Gastroesophageal sphincter (tissue), 4 donors: ENCODE measurements at regions not wholly inside any gene's neighbourhood (a gene's known extent, or its start where the extent isn't known, plus 50 kb on each side); places are given as distances from the start of the nearest gene placed in this dataset.

Experiments used
- ATAC-seq: fragments of 150-250 bp; one replicate; pipeline ENCODE4 v1.9.1; 2016; ENCODE audit warnings: mild to moderate bottlenecking, moderate library complexity
- H3K27ac ChIP-seq, 4 donors: fragments of 200-600 bp; sonication (generic) in 3 of 4; 1 replicate in 3 of 4; 2 replicates in 1 of 4; pipeline ENCODE4 v1.5.1; 2016 to 2019
- H3K27me3 ChIP-seq: fragments of 200-600 bp; sonication (generic); one replicate; pipeline ENCODE4 v1.5.1; 2019
- H3K36me3 ChIP-seq, 2 donors: fragments of 200-600 bp; sonication (generic); one replicate each; pipeline ENCODE4 v1.5.1; 2019; ENCODE audit warnings: control low read depth in 1 of 2
- H3K4me1 ChIP-seq, 3 donors: fragments of 200-600 bp; sonication (generic); 1 replicate in 2 of 3; 2 replicates in 1 of 3; pipeline ENCODE4 v1.5.1; 2016 to 2019; ENCODE audit warnings: control low read depth in 2 of 3
- H3K4me3 ChIP-seq, 2 donors: fragments of 200-600 bp; sonication (generic); one replicate each; pipeline ENCODE4 v1.5.1; 2019; ENCODE audit warnings: mild to moderate bottlenecking in 1 of 2, moderate library complexity in 1 of 2
- H3K9me3 ChIP-seq, 3 donors: fragments of 200-600 bp; sonication (generic); one replicate each; pipeline ENCODE4 v1.5.1; 2017 to 2019; ENCODE audit warnings: control low read depth in 2 of 3
- EP300 ChIP-seq: sonication (generic); formaldehyde crosslinking; IDR thresholded peaks from one replicate; pipeline ENCODE4 v1.6.1; 2017; ENCODE audit warnings: antibody characterized with exemption, mild to moderate bottlenecking
- POLR2A ChIP-seq, 2 donors: fragments of 450-650 bp; IDR thresholded peaks; one replicate each; pipeline ENCODE4 v1.6.1; 2017; ENCODE audit warnings: antibody characterized with exemption in 2 of 2, mild to moderate bottlenecking in 2 of 2, moderate library complexity in 1 of 2
- POLR2AphosphoS5 ChIP-seq: sonication (generic); formaldehyde crosslinking; IDR thresholded peaks from one replicate; pipeline ENCODE4 v1.6.1; 2017; ENCODE audit warnings: antibody characterized with exemption
- WGBS, 2 donors: methylation state at CpG; one replicate each; pipeline ENCODE4 v1.1.5; 2018; ENCODE audit warnings: low coverage in 1 of 2; 5-methylcytosine and 5-hydroxymethylcytosine counted together
- TF ChIP-seq, protein P1 (sequence below), 4 experiments: fragments of 200-600 bp in 2 of 4; fragments of 450-650 bp in 2 of 4; sonication (generic) in 1 of 4; IDR thresholded peaks; one replicate each; pipeline ENCODE4 v1.5.1; 2017 to 2019; ENCODE audit warnings: antibody characterized with exemption in 4 of 4, mild to moderate bottlenecking in 2 of 4, moderate library complexity in 2 of 4

DNA sequence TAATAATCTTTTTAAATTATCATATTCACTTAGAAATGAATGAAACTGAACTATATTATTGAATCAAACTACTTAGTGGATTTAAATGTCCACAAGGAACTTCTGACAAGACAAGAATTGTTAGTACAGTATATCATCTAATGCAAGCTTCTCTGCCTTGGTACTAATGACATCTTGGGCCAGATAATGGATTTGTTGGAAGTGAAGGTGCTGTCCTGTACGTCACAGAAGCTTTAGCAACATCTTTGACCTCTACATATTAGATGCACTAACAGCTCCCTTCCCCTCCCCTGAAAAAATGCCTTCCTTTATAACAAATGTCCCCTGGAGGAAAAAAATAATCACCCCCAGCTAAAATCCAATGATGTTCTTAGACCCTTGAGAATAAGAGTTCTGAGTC, 695.8 kb upstream of the EYS start:
- Histone ChIP-seq H3K27ac (no peak overlapping the region), H3K4me3 (no peak overlapping the region), H3K36me3 (no peaks in the 10 kb centered on the region), H3K27me3 (no peaks in the 10 kb centered on the region), H3K9me3 (no peaks in the 10 kb centered on the region), H3K4me1 (no peaks in the 10 kb centered on the region)
- ATAC-seq: no peak
- 55 to 81% methylated on average over 1 of the region's 1 CpG for WGBS, 2 donors
- TF ChIP-seq POLR2A (IDR thresholded peaks at IDR 0.05): no peak
- TF ChIP-seq, protein P1, sequence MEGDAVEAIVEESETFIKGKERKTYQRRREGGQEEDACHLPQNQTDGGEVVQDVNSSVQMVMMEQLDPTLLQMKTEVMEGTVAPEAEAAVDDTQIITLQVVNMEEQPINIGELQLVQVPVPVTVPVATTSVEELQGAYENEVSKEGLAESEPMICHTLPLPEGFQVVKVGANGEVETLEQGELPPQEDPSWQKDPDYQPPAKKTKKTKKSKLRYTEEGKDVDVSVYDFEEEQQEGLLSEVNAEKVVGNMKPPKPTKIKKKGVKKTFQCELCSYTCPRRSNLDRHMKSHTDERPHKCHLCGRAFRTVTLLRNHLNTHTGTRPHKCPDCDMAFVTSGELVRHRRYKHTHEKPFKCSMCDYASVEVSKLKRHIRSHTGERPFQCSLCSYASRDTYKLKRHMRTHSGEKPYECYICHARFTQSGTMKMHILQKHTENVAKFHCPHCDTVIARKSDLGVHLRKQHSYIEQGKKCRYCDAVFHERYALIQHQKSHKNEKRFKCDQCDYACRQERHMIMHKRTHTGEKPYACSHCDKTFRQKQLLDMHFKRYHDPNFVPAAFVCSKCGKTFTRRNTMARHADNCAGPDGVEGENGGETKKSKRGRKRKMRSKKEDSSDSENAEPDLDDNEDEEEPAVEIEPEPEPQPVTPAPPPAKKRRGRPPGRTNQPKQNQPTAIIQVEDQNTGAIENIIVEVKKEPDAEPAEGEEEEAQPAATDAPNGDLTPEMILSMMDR (IDR thresholded peaks at IDR 0.05): no peak
- TF ChIP-seq EP300: no peak
- TF ChIP-seq POLR2AphosphoS5: no peak

DNA sequence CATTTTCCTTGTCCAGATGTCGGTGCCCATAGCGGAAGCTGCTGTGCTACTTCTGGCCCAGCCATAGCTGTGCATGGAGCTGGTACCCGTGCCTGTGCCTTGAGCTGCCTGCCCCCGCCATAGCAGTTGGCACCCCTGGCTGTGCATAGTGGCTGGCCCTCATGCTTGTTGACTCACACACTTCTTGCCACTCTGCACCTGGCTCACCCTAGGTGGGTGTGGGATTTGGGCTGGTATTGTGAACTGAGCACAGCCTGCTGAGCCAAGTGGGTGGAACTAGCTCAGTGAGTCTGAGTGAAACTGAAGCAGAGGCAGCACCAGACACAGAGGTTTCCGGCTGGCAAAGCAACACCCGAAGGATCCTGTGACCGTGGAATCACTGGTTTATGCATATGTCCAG, 689.5 kb upstream of the EYS start:
- Histone ChIP-seq H3K36me3 (no peaks in the 10 kb centered on the region), H3K27me3 (no peaks in the 10 kb centered on the region), H3K4me3 (no peak overlapping the region), H3K27ac (no peak overlapping the region), H3K9me3 (no peaks in the 10 kb centered on the region), H3K4me1 (no peaks in the 10 kb centered on the region)
- TF ChIP-seq POLR2A (IDR thresholded peaks at IDR 0.05) (no peak), POLR2AphosphoS5 (no peak), EP300 (no peak)
- TF ChIP-seq, protein P1 (IDR thresholded peaks at IDR 0.05): no peak
- ATAC-seq: peak; percentile 31
- 65 to 73% methylated on average over 2 to 3 of the region's 7 CpGs for WGBS, 2 donors

DNA sequence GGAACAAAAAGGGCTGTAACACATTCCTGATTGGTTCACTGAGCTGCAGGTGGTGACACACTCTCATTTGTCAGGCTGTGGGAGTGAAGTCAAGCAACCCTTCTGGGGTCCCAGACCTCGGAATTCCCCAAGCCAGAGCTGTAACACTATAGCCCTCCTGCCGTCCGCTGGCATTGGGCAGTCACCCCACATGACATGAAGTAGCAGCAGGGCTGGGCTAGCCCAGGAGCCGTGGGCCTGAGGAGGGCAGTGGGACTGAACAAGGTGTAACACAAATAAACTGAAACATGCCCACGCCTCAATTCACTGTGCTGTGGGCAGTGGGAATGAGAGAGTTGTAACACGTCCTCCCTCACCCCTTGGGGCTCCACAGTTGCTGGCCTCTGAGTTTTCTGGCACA, 689.1 kb upstream of the EYS start:
- no peaks in the 10 kb centered on the region for H3K36me3 ChIP-seq
- no peaks in the 10 kb centered on the region for H3K9me3 ChIP-seq
- TF ChIP-seq, protein P1 (IDR thresholded peaks at IDR 0.05): no peak
- no peak for TF ChIP-seq EP300
- TF ChIP-seq POLR2AphosphoS5: no peak
- no peak for TF ChIP-seq POLR2A (IDR thresholded peaks at IDR 0.05)
- no peaks in the 10 kb centered on the region for H3K4me1 ChIP-seq
- H3K4me3 ChIP-seq: no peak overlapping the region
- peak; percentile 28 for ATAC-seq
- 88% methylated on average over 1 of the region's 6 CpGs; no CpG with 5 or more reads in 1 of the 2 donors for WGBS, 2 donors
- no peak overlapping the region for H3K27ac ChIP-seq
- H3K27me3 ChIP-seq: no peaks in the 10 kb centered on the region

DNA sequence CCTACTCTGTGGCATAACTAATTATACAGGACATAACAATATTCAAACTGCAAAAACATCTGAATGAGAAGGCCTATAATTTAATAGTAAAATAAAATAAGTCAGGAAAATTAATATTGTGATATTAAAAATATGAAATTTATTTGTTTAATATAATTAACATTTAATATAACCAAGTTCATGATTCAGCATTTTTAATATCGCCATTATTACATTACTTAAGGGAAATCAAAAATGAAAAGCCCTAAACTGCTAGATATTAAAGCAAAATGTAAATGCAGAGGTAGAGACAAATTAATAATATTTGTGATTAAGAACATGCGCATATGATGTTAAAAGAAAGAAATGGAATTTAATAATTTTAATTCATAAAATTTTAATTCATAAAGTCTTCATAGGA, 683.4 kb upstream of the EYS start:
- no peak for ATAC-seq
- WGBS, 2 donors: 98 to 100% methylated on average over 2 of the region's 2 CpGs
- Histone ChIP-seq H3K27me3 (no peaks in the 10 kb centered on the region), H3K9me3 (no peaks in the 10 kb centered on the region), H3K4me1 (no peaks in the 10 kb centered on the region), H3K36me3 (no peaks in the 10 kb centered on the region), H3K27ac (no peak overlapping the region), H3K4me3 (no peak overlapping the region)
- no peak for TF ChIP-seq POLR2A (IDR thresholded peaks at IDR 0.05)
- no peak for TF ChIP-seq POLR2AphosphoS5

DNA sequence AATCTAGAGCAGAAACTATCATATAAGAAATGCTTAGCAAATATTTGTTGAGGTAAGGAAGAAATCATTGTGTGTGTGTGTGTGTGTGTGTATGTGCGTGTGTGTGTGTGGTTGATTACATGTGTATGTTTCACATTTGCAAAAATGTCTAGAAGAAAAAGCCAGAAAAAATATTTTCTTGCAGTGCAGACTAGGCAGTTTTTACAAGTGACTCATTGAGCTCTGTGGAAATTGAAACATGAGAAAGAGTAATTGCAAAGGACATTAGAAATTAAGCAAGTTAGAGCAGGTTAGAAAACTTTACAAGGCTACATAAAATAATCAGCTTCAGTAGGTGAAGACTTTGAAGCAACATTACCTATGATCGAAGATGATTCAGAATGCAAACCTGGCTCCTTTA, 669.0 kb upstream of the EYS start:
- Histone ChIP-seq H3K27ac (no peak overlapping the region), H3K27me3 (no peaks in the 10 kb centered on the region), H3K9me3 (peaks cover 0 to 4% (median 0%) of the 10 kb centered on the region in 3 donors), H3K4me1 (no peaks in the 10 kb centered on the region), H3K36me3 (no peaks in the 10 kb centered on the region), H3K4me3 (no peak overlapping the region)
- TF ChIP-seq, protein P1 (IDR thresholded peaks at IDR 0.05): no peak
- no peak for TF ChIP-seq POLR2A (IDR thresholded peaks at IDR 0.05)
- TF ChIP-seq EP300: no peak
- TF ChIP-seq POLR2AphosphoS5: no peak
- WGBS, 2 donors: 82 to 96% methylated on average over 2 of the region's 2 CpGs
- no peak for ATAC-seq
